ENCODE measurements at regions not wholly inside any gene's neighbourhood (a gene's known extent, or its start where the extent isn't known, plus 50 kb on each side); places are given as distances from the start of the nearest gene placed in this dataset.

DNA sequence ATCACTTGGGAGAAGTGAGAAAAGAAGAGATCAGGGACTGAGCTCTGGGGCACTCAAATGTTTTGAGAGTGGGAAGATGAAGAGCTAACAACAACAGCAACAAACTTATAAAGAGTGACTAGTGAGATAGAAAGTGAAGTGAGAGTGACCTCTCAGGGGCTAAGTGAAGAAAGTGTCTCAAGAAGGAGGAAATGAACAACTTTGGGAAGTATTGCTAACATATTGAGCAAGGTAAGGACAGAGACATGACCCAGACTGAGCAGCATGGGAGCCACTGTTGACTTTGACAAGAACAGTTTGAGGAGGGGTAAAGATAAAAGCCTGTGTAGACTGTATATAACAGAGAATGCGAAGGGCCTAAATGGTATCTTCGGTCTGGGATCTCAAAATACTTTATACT, 155.1 kb upstream of the BTG1 start:
- DNase-seq (ENCODE audit: low spot score), result no peak

GRCh38 chr12:92299744-92300143, 154.1 kb upstream of the BTG1 start:
- no peak for DNase-seq (ENCODE audit: low spot score)

DNA sequence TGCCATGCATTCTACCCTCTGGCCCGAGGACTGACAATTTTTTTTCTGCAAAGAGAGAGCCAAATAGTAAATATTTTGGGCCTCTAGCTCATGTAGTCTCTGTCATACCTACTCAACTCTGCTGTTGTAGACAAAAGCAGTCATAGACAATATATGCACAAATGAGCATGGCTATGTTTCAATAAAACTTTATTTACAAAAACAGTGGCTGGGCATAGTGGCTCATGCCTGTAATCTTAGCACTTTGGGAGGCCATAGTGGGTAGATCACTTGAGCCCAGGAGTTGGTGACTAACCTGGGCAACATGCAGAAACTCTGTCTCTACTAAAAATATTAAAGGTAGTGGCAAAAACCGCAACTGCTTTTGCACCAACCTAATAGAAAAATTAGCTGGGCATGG, 153.7 kb upstream of the BTG1 start:
- DNase-seq (ENCODE audit: low spot score), result no peak

DNA sequence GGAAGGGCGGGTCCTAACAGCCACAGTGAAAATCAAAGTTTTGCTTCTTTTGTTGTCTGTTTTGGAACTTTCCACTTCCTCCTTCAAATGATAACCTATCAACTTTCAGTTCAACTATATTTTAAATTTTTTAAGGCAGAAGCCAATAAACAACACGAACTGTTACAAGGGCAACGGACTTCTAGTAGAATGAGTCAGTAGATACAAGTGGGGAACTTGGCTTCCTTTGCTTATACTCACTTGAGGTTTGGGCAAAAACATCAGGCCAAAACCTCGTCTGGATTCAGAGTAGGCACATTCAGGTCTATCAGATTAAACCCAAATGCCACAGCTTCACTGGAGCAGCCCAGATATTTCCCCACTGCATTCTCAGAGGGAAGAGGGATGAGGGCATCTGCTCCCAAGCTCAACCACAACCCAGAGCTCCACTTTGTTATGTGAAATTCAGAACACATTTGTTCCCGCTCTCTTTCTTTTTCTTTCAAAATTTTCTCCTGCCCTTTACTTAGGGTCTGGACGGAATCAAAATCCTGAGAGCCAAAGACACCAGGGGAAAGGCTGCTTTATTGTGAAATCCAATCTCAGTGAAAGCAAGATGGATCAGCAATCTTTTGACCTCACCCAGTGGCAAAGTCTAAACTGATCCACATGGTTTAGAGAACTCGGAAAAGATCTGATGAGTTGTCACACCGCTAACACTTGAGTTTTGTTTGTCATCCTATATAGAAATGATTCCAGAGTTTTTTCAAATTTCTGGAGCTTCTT, 152.5 kb upstream of the BTG1 start:
- DNase-seq (ENCODE audit: low spot score), result no peak

- no peak for DNase-seq (ENCODE audit: low spot score)
Observed at GRCh38 chr12:92297405-92297804, 151.8 kb upstream of the BTG1 start.

DNA sequence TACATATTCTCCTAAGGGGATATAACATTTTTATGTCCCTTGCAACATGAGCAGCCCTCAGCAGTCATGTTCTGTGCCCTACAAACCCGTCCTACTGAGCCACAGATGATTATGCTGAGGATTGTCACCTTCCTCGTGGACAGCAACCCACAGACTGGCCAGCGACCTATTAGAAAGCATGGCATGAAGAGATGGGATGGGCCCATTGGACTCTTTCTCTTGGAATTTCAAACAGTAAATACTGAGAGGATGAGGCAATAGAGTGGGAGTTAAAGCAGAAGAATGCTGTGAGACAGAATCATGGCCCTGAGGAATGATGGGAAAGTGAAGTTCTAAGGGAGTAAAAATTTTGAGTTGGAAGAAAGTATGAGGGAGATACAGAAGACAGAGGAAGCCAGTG, 149.9 kb upstream of the BTG1 start:
- no peak for DNase-seq (ENCODE audit: low spot score)

DNA sequence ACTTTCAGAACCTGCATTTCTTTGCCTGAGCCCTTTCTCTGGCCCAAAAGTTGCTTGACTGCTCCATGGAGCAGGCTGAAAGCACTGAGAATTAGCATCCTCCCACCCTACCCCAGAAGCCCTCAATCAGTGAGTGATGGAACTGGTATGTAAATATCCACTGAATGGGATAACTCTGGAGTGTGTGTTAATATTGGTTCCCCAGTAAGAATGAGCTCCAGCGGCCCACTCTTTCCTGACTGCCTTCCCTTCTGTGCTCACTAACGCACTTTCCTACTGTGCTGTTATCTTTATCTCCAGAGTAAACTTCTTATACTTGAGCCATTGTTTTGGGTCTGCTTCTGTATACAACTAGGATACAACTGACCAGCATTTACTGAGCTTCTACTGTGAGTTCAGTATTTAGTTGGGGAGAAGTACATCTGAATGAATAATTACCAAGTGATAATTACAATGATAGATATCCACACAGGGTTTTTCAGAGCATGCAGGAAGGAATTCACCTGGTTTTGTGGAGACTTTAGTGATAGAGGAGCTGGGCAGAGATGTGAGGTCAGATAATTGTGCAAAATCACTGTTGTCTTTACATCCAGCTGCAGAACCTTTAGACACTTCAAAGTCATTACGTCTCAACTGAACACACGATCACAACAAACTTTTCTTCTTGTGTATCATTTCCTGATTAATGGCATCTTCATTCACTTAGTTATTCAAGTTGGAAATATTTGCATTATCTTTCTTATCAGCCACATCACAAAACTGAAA, 149.2 kb upstream of the BTG1 start:
- DNase-seq (ENCODE audit: low spot score), result no peak

GRCh38 chr12:92292016-92292415, 146.4 kb upstream of the BTG1 start:
- no peak for DNase-seq (ENCODE audit: low spot score)

DNA sequence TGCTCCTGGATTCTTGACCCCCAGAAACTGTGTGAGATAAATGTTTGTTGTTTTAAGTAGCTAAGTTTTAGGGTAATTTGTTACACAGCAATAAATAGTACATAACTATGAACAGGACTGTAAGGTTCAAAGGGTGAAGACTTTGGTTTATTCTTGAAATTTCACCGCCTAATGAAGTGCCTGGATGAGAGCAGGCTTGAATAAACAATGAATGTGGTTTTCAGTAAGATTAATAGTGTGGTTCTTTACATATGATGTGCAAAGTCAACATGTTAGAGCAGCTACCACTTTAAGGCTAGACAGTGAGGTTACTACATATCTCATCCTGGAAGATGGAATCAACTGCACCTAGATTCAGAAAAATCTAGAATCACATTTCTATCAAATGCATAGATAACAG, 145.2 kb upstream of the BTG1 start:
- no peak for DNase-seq (ENCODE audit: low spot score)

- DNase-seq (ENCODE audit: low spot score), result no peak
Observed at GRCh38 chr12:92290350-92290695, 144.7 kb upstream of the BTG1 start.

DNA sequence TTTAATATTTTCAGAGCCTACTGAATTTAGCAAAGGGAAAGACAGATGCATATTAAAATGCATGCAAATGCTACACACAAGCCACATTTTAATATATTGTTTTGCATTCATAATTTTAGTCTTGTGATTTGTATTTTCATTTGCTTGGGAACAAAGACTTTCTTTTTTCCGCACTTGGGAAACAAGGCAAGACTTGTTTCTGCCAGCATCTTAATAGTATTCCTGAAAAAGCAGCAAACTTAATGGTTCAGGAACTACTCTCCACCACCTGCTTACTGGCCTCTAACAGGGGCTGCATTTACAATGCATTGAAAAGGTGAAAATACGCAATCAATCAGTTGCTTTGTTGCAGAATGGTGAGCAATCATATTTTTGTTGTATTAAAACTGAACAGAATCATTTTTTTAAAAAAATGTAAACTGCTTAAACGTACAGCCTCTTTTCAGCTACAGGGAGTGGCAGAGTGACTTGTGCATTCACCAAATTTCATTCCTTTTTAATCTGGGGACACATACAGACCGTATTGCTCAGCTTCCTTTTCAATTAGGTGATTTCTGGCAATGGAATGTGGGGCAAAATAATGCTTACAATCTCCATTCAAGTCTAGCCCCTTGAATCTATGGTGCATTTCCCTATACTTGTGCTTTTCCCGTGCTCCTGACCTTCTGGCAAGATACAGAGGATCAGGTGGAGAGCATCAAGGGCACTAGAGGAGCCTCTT, 144.1 kb upstream of the BTG1 start:
- DNase-seq (ENCODE audit: low spot score), result no peak

DNA sequence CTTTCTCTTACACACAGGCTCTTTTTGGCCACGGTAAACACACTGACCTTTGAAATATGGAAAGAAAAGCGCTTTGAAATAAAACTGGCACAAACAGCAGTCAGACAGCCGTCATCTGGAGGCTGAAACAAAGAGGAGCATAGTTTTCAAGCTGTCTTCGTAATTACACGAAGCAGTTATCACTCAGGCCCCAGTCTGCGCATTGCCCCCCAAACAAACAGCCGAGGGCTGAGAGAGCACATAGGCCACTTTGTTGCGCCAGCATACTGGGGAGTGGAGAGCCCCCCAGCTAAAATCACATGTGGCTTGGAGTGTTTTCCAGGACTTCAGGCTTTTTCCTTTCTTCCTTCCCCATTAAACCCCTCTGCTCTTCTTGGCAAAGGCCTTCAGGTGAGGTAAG, 142.9 kb upstream of the BTG1 start:
- DNase-seq (ENCODE audit: low spot score), result no peak

DNA sequence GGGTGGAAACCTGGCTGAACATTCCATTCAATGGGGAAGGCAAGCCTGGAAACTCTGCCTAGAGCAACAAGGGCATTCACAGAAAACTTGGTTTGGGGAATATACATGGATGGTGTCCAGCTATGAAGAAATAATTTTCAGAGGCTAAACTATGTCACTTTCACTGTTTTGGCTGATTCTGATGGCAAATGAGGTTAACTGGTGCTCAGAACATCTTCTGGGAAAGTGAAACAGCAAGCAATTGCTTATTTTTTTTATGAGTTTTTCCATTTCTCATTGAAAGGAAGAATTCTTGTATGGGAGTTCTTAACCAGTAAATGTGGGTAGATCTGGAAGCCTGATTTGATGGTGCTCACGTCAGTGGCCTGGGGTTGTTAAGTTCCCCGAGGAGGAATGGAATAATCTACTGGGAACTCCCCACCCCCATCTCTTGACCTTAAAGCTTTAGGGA, 132.8 kb upstream of the BTG1 start:
- DNase-seq (ENCODE audit: low spot score), result no peak

DNA sequence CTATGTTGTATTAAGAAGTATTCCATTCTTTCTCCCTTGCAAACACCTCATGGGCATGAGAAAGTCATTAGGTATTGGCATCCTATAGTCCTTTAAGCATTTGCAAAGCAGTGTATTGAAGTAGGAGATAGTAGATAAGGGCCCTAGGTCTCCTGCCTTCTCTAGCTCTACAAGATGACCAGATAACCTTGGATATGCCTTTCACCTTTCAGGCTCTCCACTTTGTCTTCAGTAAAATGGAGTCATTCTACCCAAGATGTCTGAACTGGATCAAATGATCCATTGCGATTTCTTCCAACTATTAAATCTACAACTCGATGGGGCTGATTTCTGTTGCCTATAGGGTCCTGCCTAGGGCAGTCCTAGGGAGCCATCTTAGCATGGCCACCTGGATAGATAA, 132.1 kb upstream of the BTG1 start:
- DNase-seq (ENCODE audit: low spot score), result no peak

GRCh38 chr12:92276276-92276675, 130.6 kb upstream of the BTG1 start:
- no peak for DNase-seq (ENCODE audit: low spot score)

GRCh38 chr12:92275443-92276154, 130.0 kb upstream of the BTG1 start:
- no peak for DNase-seq (ENCODE audit: low spot score)

DNA sequence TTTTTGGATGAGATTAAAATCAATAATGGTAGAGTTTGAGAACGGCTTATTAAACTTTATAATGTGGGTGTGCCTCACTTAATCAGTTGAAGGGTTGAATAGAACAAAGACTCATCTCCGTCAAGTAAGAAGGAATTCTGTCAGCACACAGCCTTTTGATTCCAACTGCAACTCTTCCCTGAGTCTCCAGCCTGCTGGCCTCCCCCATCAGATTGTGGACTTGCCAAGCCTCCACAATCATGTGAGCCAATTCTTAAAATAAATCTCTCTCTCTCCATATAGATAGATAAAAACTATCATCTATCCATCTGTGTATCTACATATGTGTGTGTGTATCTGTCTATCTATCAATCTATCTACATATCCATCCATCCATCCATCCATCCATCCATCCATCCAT, 127.4 kb upstream of the BTG1 start:
- no peak for DNase-seq (ENCODE audit: low spot score)

DNA sequence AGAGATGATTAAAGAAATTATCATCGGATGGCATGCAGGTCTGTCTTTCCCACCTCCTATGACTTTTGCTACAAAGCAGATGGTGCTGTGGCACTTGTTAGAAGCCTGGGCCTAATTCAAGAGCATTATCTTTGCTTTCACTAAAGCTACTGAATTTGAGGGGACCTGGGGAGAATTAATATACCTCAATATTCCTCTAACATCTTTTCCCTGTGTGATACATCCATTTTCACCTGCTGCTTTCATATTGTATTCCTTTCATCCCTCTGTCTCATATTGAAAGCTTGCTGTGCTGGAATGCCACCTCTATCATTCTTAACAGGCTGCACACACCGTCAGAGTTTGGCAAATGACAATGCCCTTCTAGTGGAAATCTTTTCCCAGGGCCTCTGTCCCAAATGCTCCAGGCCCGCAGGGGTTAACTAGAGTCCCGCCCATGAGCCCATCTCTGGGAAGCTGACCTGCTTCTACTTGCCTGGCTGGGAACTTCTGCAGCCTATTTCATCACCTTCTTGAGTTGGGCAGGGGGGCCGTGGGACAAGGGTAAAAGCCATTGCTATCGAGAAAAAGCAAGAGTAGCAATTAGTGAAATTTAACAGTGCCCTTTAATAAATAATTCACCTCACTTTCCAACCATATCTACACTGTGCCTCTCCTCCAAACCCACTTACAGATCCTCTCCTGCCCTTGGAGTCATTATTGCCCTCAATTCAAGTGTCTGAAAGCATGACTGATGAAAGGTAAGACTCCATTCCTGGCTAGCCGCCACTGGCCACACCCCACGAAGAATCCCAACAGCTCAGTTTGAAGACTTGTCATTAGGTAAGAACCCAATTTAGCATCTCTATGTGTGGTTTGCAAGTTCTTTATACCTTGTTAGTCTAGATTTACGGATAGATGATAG, 126.7 kb upstream of the BTG1 start:
- DNase-seq (ENCODE audit: low spot score), result no peak

- no peak for DNase-seq (ENCODE audit: low spot score)
Observed at GRCh38 chr12:92271341-92271740, 125.7 kb upstream of the BTG1 start.

DNA sequence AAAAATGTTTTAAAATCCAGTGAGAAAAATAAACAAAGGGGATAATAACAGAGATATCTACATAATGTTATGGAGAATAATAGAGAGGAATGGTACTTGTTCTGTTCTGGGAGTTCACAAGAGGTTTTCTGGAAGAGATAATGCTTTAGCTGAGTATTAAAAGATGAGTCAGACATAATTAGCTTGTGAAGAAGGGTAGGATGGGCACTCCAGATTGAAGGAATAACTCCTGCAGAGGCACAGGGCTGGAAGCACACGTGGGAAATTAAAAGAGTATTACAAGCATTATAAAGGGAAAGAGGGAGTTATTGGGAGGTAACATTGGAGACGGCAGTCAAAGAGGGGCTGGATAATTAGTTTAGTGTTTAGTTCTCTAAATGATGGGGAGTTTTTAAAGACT, 124.9 kb upstream of the BTG1 start:
- DNase-seq (ENCODE audit: low spot score), result no peak

DNA sequence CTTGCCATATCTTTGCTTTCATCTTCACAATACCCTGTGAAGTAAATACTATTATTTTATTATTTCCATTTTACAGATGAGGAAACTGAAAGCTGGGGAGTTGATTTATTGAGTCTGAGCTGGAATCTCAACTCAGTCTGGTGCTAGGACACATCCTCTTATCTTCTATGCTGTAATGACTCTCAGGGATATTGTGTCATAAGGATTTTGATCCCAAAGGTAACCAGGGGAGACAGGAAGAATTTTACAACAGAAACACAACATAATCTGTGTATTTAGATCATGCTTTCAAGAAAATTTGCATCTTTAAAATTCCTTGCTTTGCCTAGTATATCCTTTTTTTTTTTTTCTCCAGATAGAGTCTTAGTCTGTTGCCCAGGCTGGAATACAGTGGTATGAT, 123.3 kb upstream of the BTG1 start:
- no peak for DNase-seq (ENCODE audit: low spot score)

Data from hematopoietic multipotent progenitor cell treated with erythropoietin and hydrocortisone succinate and interleukin-3 and kit ligand, for 15 days (in vitro differentiated cells).